MCF 10A (cell line): ENCODE measurements at regions not wholly inside any gene's neighbourhood (a gene's known extent, or its start where the extent isn't known, plus 50 kb on each side); places are given as distances from the start of the nearest gene placed in this dataset.

Experiments used
- BruUV-seq: library from RNA; stranded (reverse); fragments of 400-500 nt; replicated peaks from 2 replicates; lab custom pipeline; 2021; lab: Mats Ljungman, UMichigan
- CTCF ChIA-PET: fragments of 300-600 bp; sonication (Branson Sonifier 250); formaldehyde crosslinking; extraction: SDS; loops from one replicate; lab custom pipeline; 2021; ENCODE audit warnings: antibody characterized with exemption, inconsistent platforms; lab: Yijun Ruan, JAX
- POLR2A ChIA-PET: fragments of 300-600, 350-650 bp; sonication (Branson Sonifier 250); formaldehyde crosslinking; extraction: SDS; loops from one replicate; lab custom pipeline; 2020; ENCODE audit warnings: antibody characterized with exemption, inconsistent platforms; lab: Yijun Ruan, JAX
- DNase-seq: peaks from one replicate; pipeline ENCODE4 v3.0.0-alpha.2; 2018; ENCODE audit not compliant: unreplicated experiment
- H3K27ac Mint-ChIP-seq: one replicate; pipeline ENCODE4 v1.8.0; 2022; ENCODE audit warnings: mild to moderate bottlenecking, low read depth, mixed read lengths; ENCODE audit not compliant: unreplicated experiment
- H3K27me3 Mint-ChIP-seq: one replicate; pipeline ENCODE4 v1.8.0; 2022; ENCODE audit warnings: mixed read lengths; ENCODE audit not compliant: insufficient read depth, unreplicated experiment
- H3K36me3 Mint-ChIP-seq: one replicate; pipeline ENCODE4 v1.8.0; 2022; ENCODE audit warnings: mild to moderate bottlenecking, moderate library complexity, mixed read lengths; ENCODE audit not compliant: insufficient read depth, unreplicated experiment
- H3K4me1 Mint-ChIP-seq: one replicate; pipeline ENCODE4 v1.8.0; 2022; ENCODE audit warnings: mixed read lengths; ENCODE audit not compliant: insufficient read depth, unreplicated experiment
- H3K4me3 Mint-ChIP-seq: one replicate; pipeline ENCODE4 v1.8.0; 2022; ENCODE audit warnings: mild to moderate bottlenecking, moderate library complexity, mixed read lengths; ENCODE audit not compliant: unreplicated experiment
- H3K9me3 Mint-ChIP-seq: one replicate; pipeline ENCODE4 v1.8.0; 2022; ENCODE audit warnings: mixed read lengths; ENCODE audit not compliant: unreplicated experiment
- intact Hi-C: fragments of 100-400 bp; cut with micrococcal nuclease; formaldehyde crosslinking; loops from 2 replicates; pipeline ENCODE4 v1.14.1; 2022
- TF ChIP-seq, protein P1 (sequence below): fragments of 200-600 bp; IDR thresholded peaks from one replicate; pipeline ENCODE4 v1.8.0; 2022; ENCODE audit warnings: antibody characterized with exemption, mild to moderate bottlenecking; ENCODE audit not compliant: unreplicated experiment

DNA sequence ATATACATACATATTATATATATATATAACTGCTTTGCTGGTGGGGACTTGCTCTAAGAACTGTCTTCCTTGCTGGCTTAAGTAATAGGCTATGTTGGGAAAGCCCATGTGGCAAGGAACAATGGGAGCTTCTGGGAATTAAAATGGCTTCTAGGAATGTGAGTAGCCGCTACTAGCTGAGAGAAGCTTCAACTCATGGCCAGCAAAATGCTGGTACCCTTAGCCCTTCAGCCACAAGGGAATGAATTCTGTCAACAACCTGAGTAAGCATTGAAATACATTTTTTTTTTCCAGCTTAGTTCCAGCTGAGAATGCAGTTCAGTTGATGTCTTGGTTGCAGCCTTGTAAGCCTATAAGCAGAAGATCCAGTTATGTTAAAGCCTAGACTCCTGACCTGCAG lies 911.7 kb upstream of the MAP3K7 start:
- BruUV-seq = no TSS peak
- Mint-ChIP-seq H3K9me3 (no peaks in the 10 kb centered on the region), H3K27ac (no peak overlapping the region), H3K36me3 (no peaks in the 10 kb centered on the region), H3K4me1 (no peaks in the 10 kb centered on the region), H3K4me3 (no peak overlapping the region), H3K27me3 (peaks cover 16% of the 10 kb centered on the region)
- TF ChIP-seq, protein P1, sequence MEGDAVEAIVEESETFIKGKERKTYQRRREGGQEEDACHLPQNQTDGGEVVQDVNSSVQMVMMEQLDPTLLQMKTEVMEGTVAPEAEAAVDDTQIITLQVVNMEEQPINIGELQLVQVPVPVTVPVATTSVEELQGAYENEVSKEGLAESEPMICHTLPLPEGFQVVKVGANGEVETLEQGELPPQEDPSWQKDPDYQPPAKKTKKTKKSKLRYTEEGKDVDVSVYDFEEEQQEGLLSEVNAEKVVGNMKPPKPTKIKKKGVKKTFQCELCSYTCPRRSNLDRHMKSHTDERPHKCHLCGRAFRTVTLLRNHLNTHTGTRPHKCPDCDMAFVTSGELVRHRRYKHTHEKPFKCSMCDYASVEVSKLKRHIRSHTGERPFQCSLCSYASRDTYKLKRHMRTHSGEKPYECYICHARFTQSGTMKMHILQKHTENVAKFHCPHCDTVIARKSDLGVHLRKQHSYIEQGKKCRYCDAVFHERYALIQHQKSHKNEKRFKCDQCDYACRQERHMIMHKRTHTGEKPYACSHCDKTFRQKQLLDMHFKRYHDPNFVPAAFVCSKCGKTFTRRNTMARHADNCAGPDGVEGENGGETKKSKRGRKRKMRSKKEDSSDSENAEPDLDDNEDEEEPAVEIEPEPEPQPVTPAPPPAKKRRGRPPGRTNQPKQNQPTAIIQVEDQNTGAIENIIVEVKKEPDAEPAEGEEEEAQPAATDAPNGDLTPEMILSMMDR = no peak
- CTCF ChIA-PET = no interaction called here
- intact Hi-C loops = no loop called here
- no peak for DNase-seq
- POLR2A ChIA-PET = interaction anchor here (0.7 kb wide), 1 partner anchor 174 kb away, joined by 3 read pairs; no protein-coding TSS in a partner anchor

DNA sequence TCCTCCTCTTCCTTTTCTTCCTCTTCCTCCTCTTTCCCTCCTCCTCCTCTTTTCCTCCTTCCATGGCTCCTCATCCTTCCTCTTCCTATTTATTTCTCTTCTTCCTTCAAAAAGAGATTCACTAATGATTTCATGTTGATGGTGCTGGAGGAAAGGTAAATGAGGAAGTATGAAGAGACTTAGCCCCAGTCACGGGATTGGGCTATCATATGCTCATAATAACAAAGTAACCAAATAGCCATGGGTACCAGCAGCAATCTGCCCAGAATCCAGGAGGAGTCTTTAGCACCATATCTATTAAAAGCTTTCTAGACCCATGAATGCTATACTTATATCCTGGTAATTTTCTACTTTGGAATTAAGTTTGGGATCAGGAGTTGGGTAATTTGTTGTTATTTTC lies 910.9 kb upstream of the MAP3K7 start:
- H3K9me3 Mint-ChIP-seq = no peaks in the 10 kb centered on the region
- intact Hi-C loops = no loop called here
- peaks cover 16% of the 10 kb centered on the region for H3K27me3 Mint-ChIP-seq
- TF ChIP-seq, protein P1 = no peak
- no peaks in the 10 kb centered on the region for H3K36me3 Mint-ChIP-seq
- ChIA-PET POLR2A (no interaction called here), CTCF (no interaction called here)
- no TSS peak for BruUV-seq
- H3K4me3 Mint-ChIP-seq = no peak overlapping the region
- no peaks in the 10 kb centered on the region for H3K4me1 Mint-ChIP-seq
- DNase-seq = no peak
- no peak overlapping the region for H3K27ac Mint-ChIP-seq

DNA sequence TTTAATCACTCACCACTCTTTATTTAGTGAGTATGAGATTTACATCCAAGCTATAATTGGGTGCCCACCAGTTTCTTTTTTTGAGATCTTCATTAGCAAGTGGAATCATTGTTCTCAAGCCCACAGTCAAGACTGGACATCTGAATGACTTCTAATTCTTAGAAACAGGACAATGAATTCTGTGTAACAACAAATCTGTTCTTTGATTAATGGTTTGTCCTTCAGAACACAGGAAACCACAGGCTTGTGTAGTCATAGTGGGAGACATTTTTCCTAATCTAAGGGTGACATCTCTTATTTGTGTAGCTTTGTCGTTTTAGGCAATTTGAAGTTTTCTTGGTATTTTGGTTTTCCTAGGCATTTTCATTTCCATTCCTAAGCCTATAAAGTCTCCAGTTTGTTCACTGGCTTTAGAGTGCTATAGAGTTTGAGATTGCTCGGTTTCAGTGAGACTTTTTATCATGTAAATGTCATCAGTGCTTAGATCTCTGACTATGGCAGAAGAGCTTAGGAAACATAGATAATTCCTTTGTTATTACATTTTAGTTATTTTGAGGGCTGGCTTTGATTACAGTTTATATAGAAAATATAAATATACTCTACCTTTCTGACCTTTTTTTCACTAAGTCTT lies 903.9 kb upstream of the MAP3K7 start:
- intact Hi-C loops = no loop called here
- Mint-ChIP-seq H3K9me3 (no peaks in the 10 kb centered on the region), H3K4me1 (no peaks in the 10 kb centered on the region), H3K27me3 (no peaks in the 10 kb centered on the region), H3K27ac (no peak overlapping the region), H3K36me3 (no peaks in the 10 kb centered on the region), H3K4me3 (no peak overlapping the region)
- no TSS peak for BruUV-seq
- TF ChIP-seq, protein P1 = no peak
- POLR2A ChIA-PET = no interaction called here
- CTCF ChIA-PET = no interaction called here
- DNase-seq = no peak

DNA sequence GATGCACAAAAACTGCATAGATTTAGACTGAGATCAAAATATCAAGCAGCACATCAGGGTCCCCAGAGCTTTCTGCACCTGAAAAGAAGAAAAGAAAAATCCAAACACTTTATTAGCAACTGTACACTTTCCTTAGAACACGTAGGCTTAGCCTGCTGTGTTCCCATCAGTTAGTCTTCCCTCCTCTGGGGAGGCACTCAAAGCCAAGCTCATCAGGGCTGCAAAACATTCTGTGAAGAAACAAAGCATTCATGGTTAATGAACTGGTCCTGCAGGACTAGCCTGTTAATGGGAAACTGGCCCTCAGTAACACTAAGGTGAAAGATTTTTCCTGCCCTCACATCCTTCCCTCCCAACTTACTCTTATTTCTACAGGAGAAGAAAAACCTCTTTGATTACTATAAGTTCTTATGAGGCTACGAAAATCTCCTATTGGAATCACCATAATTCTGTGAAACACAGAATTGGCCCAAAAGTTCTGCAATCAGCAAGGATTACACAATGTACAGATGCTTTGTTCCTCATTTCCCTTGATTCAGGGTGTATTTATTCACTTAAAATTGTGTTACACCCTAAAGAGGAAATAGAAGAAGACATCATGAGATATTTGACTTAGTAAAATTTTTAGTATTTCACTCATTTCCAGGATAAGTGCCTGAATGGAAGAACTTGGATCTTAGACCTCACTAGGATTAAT lies 901.0 kb upstream of the MAP3K7 start:
- no TSS peak for BruUV-seq
- H3K4me3 Mint-ChIP-seq = no peak overlapping the region
- ChIA-PET CTCF (no interaction called here), POLR2A (no interaction called here)
- no peak overlapping the region for H3K27ac Mint-ChIP-seq
- H3K4me1 Mint-ChIP-seq = no peaks in the 10 kb centered on the region
- no peak for DNase-seq
- intact Hi-C loops = no loop called here
- TF ChIP-seq, protein P1 = no peak
- H3K27me3 Mint-ChIP-seq = no peaks in the 10 kb centered on the region
- no peaks in the 10 kb centered on the region for H3K36me3 Mint-ChIP-seq
- no peaks in the 10 kb centered on the region for H3K9me3 Mint-ChIP-seq
